ENCODE measurements at regions not wholly inside any gene's neighbourhood (a gene's known extent, or its start where the extent isn't known, plus 50 kb on each side); places are given as distances from the start of the nearest gene placed in this dataset.
"Not testable (repeated sequence)": the region's sequence is repeated elsewhere in the genome, so short reads cannot be mapped to it uniquely, and the experiment has no call there.

DNA sequence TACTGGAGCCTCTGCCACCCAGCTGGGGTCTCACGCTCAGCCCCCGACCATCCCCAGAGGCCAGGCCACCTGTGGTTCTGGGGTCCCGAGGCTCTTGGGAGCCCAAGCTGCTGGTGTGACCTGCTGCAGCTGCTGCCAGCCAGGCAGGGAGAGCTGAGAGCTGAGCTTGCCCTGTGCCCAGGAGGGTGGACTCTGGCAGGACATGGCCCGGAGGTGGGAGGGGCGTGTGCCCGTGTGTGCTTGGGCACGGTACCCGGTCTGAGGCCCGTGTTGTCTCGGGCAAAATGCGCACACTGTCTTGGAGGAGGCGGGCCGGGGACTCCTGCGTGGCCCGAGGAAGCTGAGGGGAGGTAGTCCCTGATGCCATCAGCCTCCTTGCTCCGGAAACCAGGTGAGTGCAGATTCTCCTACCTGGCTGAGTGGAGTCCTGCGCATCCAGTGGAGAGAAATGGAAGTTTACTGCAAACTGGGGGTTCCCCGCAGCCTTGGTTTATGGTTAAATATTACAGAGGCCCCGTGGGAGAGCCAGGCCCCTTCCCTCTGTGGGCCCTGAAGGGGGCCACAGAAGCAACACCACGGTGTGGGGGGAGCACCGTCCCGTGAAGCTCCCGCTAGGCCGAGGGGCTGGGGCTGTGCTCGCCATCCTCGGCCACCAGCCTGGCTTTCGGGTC lies 4380.8 kb upstream of the TPTE start:
- DNase-seq; H3K9me3 ChIP-seq (ENCODE audit: control insufficient read depth in 2 of 3, insufficient read depth in 1 of 3, low read length in 3 of 3); intact Hi-C loops (cut with DNase I); H3K27me3 ChIP-seq (ENCODE audit: control insufficient read depth, insufficient read depth, low read length); H3K9ac ChIP-seq (ENCODE audit: low read length in 3 of 3); H3K36me3 ChIP-seq (ENCODE audit: control insufficient read depth in 2 of 3, insufficient read depth in 3 of 3, low read length in 3 of 3); H3K4me1 ChIP-seq (ENCODE audit: control insufficient read depth in 2 of 3, insufficient read depth in 2 of 3, low read depth in 1 of 3, low read length in 3 of 3); H3K4me3 ChIP-seq (ENCODE audit: low read length in 3 of 3); H3K27ac ChIP-seq (ENCODE audit: low read depth in 2 of 2, low read length in 2 of 2); FAIRE-seq: not testable (repeated sequence)

DNA sequence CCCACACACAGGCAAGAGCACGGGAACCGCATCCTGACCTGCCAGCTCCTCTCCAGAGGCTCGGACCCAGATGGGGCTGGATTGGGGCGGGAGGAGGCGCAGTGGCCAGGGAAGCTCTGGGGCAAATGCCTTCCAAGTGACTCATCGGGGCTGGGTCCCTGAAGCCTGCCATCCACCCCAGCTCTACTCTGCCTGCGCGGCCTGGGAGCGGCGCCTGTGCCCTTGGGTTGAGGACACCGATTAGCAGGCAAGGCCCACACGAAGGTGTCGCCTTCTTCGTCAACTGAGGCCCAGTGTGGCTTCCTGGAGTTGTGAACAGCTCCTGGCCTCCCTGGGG lies 4380.3 kb upstream of the TPTE start:
- H3K27me3 ChIP-seq (ENCODE audit: control insufficient read depth, insufficient read depth, low read length); H3K4me3 ChIP-seq (ENCODE audit: low read length in 3 of 3); DNase-seq; H3K4me1 ChIP-seq (ENCODE audit: control insufficient read depth in 2 of 3, insufficient read depth in 2 of 3, low read depth in 1 of 3, low read length in 3 of 3); H3K36me3 ChIP-seq (ENCODE audit: control insufficient read depth in 2 of 3, insufficient read depth in 3 of 3, low read length in 3 of 3); FAIRE-seq; H3K9ac ChIP-seq (ENCODE audit: low read length in 3 of 3); intact Hi-C loops (cut with DNase I); H3K9me3 ChIP-seq (ENCODE audit: control insufficient read depth in 2 of 3, insufficient read depth in 1 of 3, low read length in 3 of 3); H3K27ac ChIP-seq (ENCODE audit: low read depth in 2 of 2, low read length in 2 of 2): not testable (repeated sequence)

DNA sequence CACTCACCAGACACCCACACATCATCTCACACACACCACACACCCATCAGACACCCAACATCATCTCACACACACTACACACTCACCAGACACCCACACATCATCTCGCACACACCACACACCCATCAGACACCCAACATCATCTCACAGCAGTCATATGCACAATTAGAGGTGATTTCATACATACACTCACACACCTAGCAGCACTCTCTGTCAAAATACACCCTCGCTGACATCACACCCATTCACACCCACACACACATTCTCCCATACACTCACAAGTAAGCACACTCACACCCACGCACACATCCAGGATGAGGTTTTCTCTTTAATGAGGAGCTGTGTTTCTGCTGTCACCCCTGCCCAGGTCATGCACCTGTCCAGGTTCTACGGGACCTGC lies 4368.2 kb upstream of the TPTE start:
- H3K36me3 ChIP-seq (ENCODE audit: control insufficient read depth in 2 of 3, insufficient read depth in 3 of 3, low read length in 3 of 3); H3K9me3 ChIP-seq (ENCODE audit: control insufficient read depth in 2 of 3, insufficient read depth in 1 of 3, low read length in 3 of 3); intact Hi-C loops (cut with DNase I); H3K27ac ChIP-seq (ENCODE audit: low read depth in 2 of 2, low read length in 2 of 2); DNase-seq; H3K9ac ChIP-seq (ENCODE audit: low read length in 3 of 3); FAIRE-seq; H3K4me1 ChIP-seq (ENCODE audit: control insufficient read depth in 2 of 3, insufficient read depth in 2 of 3, low read depth in 1 of 3, low read length in 3 of 3); H3K4me3 ChIP-seq (ENCODE audit: low read length in 3 of 3); H3K27me3 ChIP-seq (ENCODE audit: control insufficient read depth, insufficient read depth, low read length): not testable (repeated sequence)

DNA sequence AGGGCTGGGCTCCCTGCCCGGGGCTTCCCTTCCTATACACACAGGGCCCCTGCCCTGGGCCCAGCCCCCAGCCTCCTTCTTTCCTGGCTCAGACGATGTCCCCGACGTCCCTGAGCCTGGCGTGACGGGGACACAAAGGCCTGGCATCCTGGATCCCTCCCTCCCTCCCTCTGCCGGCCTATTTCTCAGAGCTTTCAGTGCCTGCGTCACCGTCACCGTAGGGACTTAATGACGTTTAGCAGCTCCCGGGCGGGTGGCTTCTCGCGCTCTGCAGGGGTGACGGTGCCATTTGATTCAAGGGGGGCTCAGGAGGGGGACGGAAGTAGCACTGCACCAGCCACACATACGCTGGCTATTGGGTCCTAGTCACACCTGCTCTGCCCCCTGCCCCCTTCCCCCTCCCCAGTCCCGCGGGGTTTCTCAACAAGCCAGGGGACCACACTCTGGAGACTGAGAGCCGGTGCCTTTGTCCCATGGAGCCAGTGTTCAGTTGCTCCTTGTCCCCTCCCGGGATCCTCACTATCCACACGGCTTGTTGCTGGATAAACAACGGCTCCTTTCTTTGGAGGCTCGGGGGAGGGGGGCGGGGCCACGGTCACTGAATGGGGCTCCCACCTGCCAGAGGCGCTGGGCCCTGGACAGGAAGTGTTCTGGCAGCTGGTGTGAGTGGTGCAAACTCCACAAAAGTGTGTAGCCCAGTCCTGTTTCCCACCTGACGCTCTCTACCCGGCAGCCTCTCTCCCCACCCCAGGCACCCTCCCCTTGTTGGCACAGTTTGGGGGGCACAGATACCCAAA lies 4366.7 kb upstream of the TPTE start:
- H3K27me3 ChIP-seq (ENCODE audit: control insufficient read depth, insufficient read depth, low read length); H3K36me3 ChIP-seq (ENCODE audit: control insufficient read depth in 2 of 3, insufficient read depth in 3 of 3, low read length in 3 of 3); FAIRE-seq; intact Hi-C loops (cut with DNase I); H3K4me3 ChIP-seq (ENCODE audit: low read length in 3 of 3); H3K27ac ChIP-seq (ENCODE audit: low read depth in 2 of 2, low read length in 2 of 2); H3K9me3 ChIP-seq (ENCODE audit: control insufficient read depth in 2 of 3, insufficient read depth in 1 of 3, low read length in 3 of 3); H3K9ac ChIP-seq (ENCODE audit: low read length in 3 of 3); H3K4me1 ChIP-seq (ENCODE audit: control insufficient read depth in 2 of 3, insufficient read depth in 2 of 3, low read depth in 1 of 3, low read length in 3 of 3): not testable (repeated sequence)
- DNase-seq = peak in 1 of 5 donors; percentile 3

DNA sequence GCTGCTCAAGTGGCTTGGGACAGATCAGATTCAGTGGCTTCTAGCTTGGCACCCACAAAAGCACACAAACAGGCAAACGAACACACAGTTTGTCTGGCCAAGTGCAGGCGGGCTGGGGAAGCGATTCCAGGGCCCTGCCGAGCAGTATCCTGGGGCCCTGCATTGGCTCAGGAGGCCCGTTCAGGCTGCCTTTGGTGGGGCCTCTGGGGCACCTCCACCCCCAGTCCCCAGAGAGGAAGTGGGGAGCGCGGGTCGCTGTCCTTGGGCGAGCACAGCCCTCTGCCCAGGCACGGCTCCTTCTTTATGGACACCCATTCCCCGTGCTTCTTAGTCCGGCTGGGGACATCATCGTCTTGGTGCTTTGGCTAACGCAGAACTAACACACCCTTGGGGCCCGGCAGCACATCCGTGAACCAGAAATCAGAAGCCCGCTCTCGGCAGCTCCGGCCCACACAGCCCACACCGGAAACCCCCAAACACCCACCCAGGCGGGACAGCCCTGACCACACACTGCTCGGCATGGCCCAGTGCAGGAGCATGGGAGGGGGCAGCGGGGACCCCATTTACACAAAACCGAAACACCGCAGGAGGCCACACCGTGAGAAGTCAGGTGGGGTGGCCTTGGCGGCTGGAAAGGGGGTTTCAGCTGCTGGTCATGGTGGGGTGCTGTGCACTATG lies 4364.5 kb upstream of the TPTE start:
- H3K27ac ChIP-seq (ENCODE audit: low read depth in 2 of 2, low read length in 2 of 2); H3K9ac ChIP-seq (ENCODE audit: low read length in 3 of 3); H3K27me3 ChIP-seq (ENCODE audit: control insufficient read depth, insufficient read depth, low read length); H3K9me3 ChIP-seq (ENCODE audit: control insufficient read depth in 2 of 3, insufficient read depth in 1 of 3, low read length in 3 of 3); H3K4me1 ChIP-seq (ENCODE audit: control insufficient read depth in 2 of 3, insufficient read depth in 2 of 3, low read depth in 1 of 3, low read length in 3 of 3); H3K4me3 ChIP-seq (ENCODE audit: low read length in 3 of 3); intact Hi-C loops (cut with DNase I); DNase-seq; H3K36me3 ChIP-seq (ENCODE audit: control insufficient read depth in 2 of 3, insufficient read depth in 3 of 3, low read length in 3 of 3); FAIRE-seq: not testable (repeated sequence)

DNA sequence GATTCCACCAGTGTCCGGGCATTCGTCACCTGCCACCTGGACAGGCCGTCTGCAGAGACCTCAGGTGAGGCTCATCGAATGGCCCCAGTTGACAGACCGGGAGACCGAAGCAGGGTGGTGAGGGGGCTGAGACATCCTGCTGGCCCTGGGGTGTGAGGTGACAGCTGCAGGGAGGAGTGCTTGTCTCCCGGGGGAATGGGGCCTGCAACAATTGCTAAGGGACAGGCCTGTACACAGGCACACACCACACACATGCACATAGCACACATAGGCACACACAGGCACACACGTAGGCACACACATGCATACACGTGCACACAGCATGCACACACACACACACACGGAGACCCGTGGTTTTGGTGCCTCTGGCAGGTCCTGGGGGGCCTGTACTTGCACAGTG lies 4363.9 kb upstream of the TPTE start:
- H3K27ac ChIP-seq (ENCODE audit: low read depth in 2 of 2, low read length in 2 of 2); intact Hi-C loops (cut with DNase I); H3K9me3 ChIP-seq (ENCODE audit: control insufficient read depth in 2 of 3, insufficient read depth in 1 of 3, low read length in 3 of 3); FAIRE-seq; H3K27me3 ChIP-seq (ENCODE audit: control insufficient read depth, insufficient read depth, low read length); H3K36me3 ChIP-seq (ENCODE audit: control insufficient read depth in 2 of 3, insufficient read depth in 3 of 3, low read length in 3 of 3); H3K4me3 ChIP-seq (ENCODE audit: low read length in 3 of 3); H3K9ac ChIP-seq (ENCODE audit: low read length in 3 of 3); H3K4me1 ChIP-seq (ENCODE audit: control insufficient read depth in 2 of 3, insufficient read depth in 2 of 3, low read depth in 1 of 3, low read length in 3 of 3); DNase-seq: not testable (repeated sequence)

DNA sequence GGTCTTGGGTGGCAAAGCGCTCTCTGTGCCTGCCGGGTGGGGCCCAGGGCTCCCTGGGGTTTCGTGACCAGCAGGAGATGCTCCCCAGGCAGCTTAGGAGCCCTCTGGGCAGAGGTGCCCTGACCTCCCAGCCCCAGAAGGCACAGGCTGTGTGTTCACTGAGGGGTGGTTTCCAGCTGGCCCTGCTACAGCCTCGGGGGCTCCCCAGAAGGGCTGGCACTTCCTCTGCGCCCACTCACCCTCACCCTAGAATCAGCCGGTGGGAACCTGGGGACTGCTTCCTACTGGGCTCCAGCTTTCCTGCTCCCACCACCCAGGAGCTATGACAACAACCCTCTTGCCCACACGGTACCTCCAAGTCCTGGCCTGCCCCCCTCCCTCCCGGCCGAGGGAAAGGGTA lies 4363.2 kb upstream of the TPTE start:
- H3K4me3 ChIP-seq (ENCODE audit: low read length in 3 of 3); DNase-seq; H3K9ac ChIP-seq (ENCODE audit: low read length in 3 of 3); H3K4me1 ChIP-seq (ENCODE audit: control insufficient read depth in 2 of 3, insufficient read depth in 2 of 3, low read depth in 1 of 3, low read length in 3 of 3); H3K36me3 ChIP-seq (ENCODE audit: control insufficient read depth in 2 of 3, insufficient read depth in 3 of 3, low read length in 3 of 3); H3K27ac ChIP-seq (ENCODE audit: low read depth in 2 of 2, low read length in 2 of 2); H3K9me3 ChIP-seq (ENCODE audit: control insufficient read depth in 2 of 3, insufficient read depth in 1 of 3, low read length in 3 of 3); FAIRE-seq; H3K27me3 ChIP-seq (ENCODE audit: control insufficient read depth, insufficient read depth, low read length); intact Hi-C loops (cut with DNase I): not testable (repeated sequence)
